Astrocyte of the cerebellum (primary cell): ENCODE measurements at regions not wholly inside any gene's neighbourhood (a gene's known extent, or its start where the extent isn't known, plus 50 kb on each side); places are given as distances from the start of the nearest gene placed in this dataset.

Source experiments
- DNase-seq: peaks from one replicate; pipeline ENCODE4 v3.0.0-alpha.2; 2011; ENCODE audit warnings: low read depth
- H3K4me3 ChIP-seq: 2 replicates; pipeline ENCODE4 v1.5.1; 2011; ENCODE audit warnings: mild to moderate bottlenecking, low read depth, low read length, moderate library complexity
- CTCF ChIP-seq: IDR thresholded peaks from 2 replicates; pipeline ENCODE4 v1.5.1; 2012; ENCODE audit warnings: low read length, low read depth, moderate library complexity, mild to moderate bottlenecking; ENCODE audit errors: missing control alignments
- in situ Hi-C: cut with HindIII; loops from 2 replicates; pipeline ENCODE4 v1.10.0; 2017; ENCODE audit warnings: low sequenced_read_pairs

- in situ Hi-C loops: no loop called here
- DNase-seq: no peak
- TF ChIP-seq CTCF: no peak
Observed at GRCh38 chr9:21683484-21684175, 118.8 kb upstream of the MTAP start.

GRCh38 chr9:21684231-21684630, 118.2 kb upstream of the MTAP start:
- DNase-seq: no peak
- no peak overlapping the region for H3K4me3 ChIP-seq
- in situ Hi-C loops: no loop called here
- TF ChIP-seq CTCF: no peak

More at GRCh38 chr9:21683484-21684175, 118.8 kb upstream of the MTAP start:
- H3K4me3 ChIP-seq: no peak overlapping the region

GRCh38 chr9:21684831-21685362, 117.5 kb upstream of the MTAP start:
- TF ChIP-seq CTCF: no peak
- peak; percentile 92 for DNase-seq
- no peak overlapping the region for H3K4me3 ChIP-seq
- in situ Hi-C loops: no loop called here

- no peak for DNase-seq
- TF ChIP-seq CTCF: no peak
- no peak overlapping the region for H3K4me3 ChIP-seq
- in situ Hi-C loops: no loop called here
Observed at GRCh38 chr9:21685502-21685901, 116.9 kb upstream of the MTAP start.

GRCh38 chr9:21686738-21687137, 115.7 kb upstream of the MTAP start:
- in situ Hi-C loops: no loop called here
- TF ChIP-seq CTCF: no peak
- DNase-seq: no peak
- H3K4me3 ChIP-seq: no peak overlapping the region

- in situ Hi-C loops: no loop called here
- H3K4me3 ChIP-seq: no peak overlapping the region
- no peak for DNase-seq
- no peak for TF ChIP-seq CTCF
Observed at GRCh38 chr9:21687351-21687750, 115.1 kb upstream of the MTAP start.
